ENCODE measurements at regions not wholly inside any gene's neighbourhood (a gene's known extent, or its start where the extent isn't known, plus 50 kb on each side); places are given as distances from the start of the nearest gene placed in this dataset.

DNA sequence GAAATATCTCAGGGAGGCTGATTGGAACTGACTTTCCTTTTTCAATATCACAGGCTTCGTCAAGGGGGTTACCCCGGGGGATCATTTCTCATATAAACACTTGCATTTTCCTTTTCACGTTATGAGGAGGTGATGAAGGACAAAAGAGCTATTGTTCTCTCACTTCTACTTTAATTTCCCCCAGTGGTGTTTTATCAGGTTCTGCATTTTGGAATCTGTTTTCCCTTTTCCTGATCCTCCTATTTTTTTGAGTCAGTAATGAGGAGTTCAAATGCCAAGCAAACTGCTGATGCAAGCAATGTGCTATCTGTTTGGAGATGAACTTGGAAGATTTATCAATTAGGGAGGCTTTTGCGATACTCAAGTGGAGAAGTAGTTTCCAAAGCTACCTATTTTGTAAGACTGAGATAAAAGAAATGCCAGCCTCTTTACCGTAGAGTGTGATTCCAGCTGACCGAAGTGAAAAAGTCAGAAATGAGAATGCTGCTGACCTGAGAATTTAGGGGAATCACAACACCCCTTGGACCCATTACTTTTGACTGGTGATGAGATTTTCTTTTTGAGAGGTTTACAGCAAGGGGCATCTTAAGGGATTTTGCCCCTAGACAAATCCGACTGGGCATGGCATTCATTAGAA is 556.0 kb downstream of the RNF144A start:
- TF ChIP-seq CTCF (IDR thresholded peaks at IDR 0.05; ENCODE audit: insufficient read depth, low read length, poor library complexity, severe bottlenecking), result no peak
- Histone ChIP-seq H3K27me3 (replicated peaks; ENCODE audit: control insufficient read depth, insufficient read depth, low read length) (no peaks in the 10 kb centered on the region), H3K36me3 (ENCODE audit: control insufficient read depth, insufficient read depth, low read length) (no peaks in the 10 kb centered on the region), H3K4me3 (replicated peaks; ENCODE audit: low read depth, low read length) (no peak overlapping the region)
- DNase-seq (ENCODE audit: extremely low read depth, insufficient read length), result no peak

DNA sequence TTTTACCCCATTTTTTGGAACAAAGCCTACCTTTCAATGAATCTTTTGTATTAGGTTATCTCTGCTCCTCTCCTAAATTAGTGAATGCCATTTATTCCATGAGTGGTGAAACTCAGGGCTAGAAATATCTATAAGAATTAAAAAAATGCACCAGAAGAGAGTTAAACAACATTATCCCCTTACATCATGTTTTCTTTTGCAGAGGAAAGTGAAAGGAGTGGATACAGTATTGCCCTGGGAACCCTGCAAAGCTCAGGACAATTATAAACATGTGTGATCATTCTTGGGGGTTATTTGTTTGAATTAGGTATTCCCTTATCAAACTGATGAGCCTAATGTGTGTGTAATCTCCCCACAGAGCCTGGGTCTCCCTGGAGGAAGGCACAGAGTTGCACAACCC is 559.2 kb downstream of the RNF144A start:
- Histone ChIP-seq H3K27me3 (replicated peaks; ENCODE audit: control insufficient read depth, insufficient read depth, low read length) (no peaks in the 10 kb centered on the region), H3K4me3 (replicated peaks; ENCODE audit: low read depth, low read length) (no peak overlapping the region), H3K36me3 (ENCODE audit: control insufficient read depth, insufficient read depth, low read length) (no peaks in the 10 kb centered on the region)
- DNase-seq (ENCODE audit: extremely low read depth, insufficient read length), result no peak
- TF ChIP-seq CTCF (IDR thresholded peaks at IDR 0.05; ENCODE audit: insufficient read depth, low read length, poor library complexity, severe bottlenecking), result no peak

DNA sequence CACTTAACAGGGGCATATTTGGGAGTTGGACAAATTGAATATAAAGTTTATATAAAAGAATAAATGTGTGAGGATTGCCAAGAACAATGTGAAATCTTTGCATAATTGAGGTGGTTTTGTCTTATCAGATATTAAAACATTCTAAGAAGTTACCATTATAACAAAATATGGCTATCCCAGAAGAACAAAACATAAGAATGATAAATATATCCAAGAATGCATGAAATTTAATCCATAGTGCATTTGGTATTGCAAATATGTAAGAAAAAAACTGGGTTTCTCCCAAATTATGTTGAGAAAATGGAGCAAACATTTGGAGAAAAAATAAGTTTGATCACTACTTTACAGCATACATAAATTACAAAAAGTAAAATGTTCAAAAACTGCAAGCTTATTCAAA is 562.4 kb downstream of the RNF144A start:
- H3K27me3 ChIP-seq (replicated peaks; ENCODE audit: control insufficient read depth, insufficient read depth, low read length), result no peaks in the 10 kb centered on the region
- TF ChIP-seq CTCF (IDR thresholded peaks at IDR 0.05; ENCODE audit: insufficient read depth, low read length, poor library complexity, severe bottlenecking), result no peak
- no peak overlapping the region for H3K4me3 ChIP-seq (replicated peaks; ENCODE audit: low read depth, low read length)
- DNase-seq (ENCODE audit: extremely low read depth, insufficient read length), result no peak
- H3K36me3 ChIP-seq (ENCODE audit: control insufficient read depth, insufficient read depth, low read length), result no peaks in the 10 kb centered on the region

- TF ChIP-seq CTCF (IDR thresholded peaks at IDR 0.05; ENCODE audit: insufficient read depth, low read length, poor library complexity, severe bottlenecking), result no peak
- no peaks in the 10 kb centered on the region for H3K36me3 ChIP-seq (ENCODE audit: control insufficient read depth, insufficient read depth, low read length)
- DNase-seq (ENCODE audit: extremely low read depth, insufficient read length), result no peak
- no peak overlapping the region for H3K4me3 ChIP-seq (replicated peaks; ENCODE audit: low read depth, low read length)
- H3K27me3 ChIP-seq (replicated peaks; ENCODE audit: control insufficient read depth, insufficient read depth, low read length), result no peaks in the 10 kb centered on the region
Observed at GRCh38 chr2:7480431-7480830, 563.2 kb downstream of the RNF144A start.

DNA sequence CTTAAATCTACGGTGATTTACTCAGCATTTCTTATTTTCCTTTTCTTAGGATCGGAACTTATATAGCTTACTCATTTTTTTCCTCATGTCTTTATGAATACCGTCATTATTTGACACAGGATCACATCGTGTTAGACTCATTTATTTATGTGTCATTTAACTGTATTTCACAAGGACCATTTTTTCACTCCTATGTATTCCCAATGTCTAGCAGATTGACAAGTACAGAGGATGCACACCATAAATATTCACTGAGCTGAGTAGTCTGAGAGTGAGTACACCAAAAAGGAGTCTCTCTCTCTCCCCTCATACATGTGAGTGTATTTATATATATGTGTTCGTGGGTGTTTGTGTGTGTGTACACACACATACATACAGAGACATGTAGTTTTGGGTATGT is 573.5 kb downstream of the RNF144A start:
- no peak for TF ChIP-seq CTCF (IDR thresholded peaks at IDR 0.05; ENCODE audit: insufficient read depth, low read length, poor library complexity, severe bottlenecking)

DNA sequence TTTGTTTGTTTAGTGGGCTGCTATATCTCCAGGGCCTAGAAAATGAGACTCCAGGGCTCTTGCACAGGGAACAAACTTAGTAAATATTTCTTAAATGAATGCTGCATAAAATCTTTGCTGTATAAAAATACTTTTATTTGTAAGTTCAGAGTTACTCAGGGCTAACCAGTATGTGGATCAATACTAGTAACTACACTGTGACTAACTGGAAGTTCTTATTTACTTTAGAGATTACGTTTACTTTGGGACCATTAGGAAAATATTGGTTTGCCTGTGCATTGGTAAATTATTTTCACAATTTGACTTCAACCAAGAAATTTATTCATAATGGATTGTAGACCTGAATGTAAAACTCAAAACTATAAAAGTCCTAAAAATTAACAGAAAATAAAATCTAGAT is 575.5 kb downstream of the RNF144A start:
- Histone ChIP-seq H3K27me3 (replicated peaks; ENCODE audit: control insufficient read depth, insufficient read depth, low read length) (no peaks in the 10 kb centered on the region), H3K36me3 (ENCODE audit: control insufficient read depth, insufficient read depth, low read length) (no peaks in the 10 kb centered on the region), H3K4me3 (replicated peaks; ENCODE audit: low read depth, low read length) (no peak overlapping the region)
- TF ChIP-seq CTCF (IDR thresholded peaks at IDR 0.05; ENCODE audit: insufficient read depth, low read length, poor library complexity, severe bottlenecking), result no peak
- DNase-seq (ENCODE audit: extremely low read depth, insufficient read length), result no peak

More for the DNA sequence above, 573.5 kb downstream of the RNF144A start:
- DNase-seq (ENCODE audit: extremely low read depth, insufficient read length), result no peak
- Histone ChIP-seq H3K4me3 (replicated peaks; ENCODE audit: low read depth, low read length) (no peak overlapping the region), H3K36me3 (ENCODE audit: control insufficient read depth, insufficient read depth, low read length) (no peaks in the 10 kb centered on the region), H3K27me3 (replicated peaks; ENCODE audit: control insufficient read depth, insufficient read depth, low read length) (no peaks in the 10 kb centered on the region)
